ENCODE measurements at regions not wholly inside any gene's neighbourhood (a gene's known extent, or its start where the extent isn't known, plus 50 kb on each side); places are given as distances from the start of the nearest gene placed in this dataset.
"Not testable (repeated sequence)": the region's sequence is repeated elsewhere in the genome, so short reads cannot be mapped to it uniquely, and the experiment has no call there.

DNA sequence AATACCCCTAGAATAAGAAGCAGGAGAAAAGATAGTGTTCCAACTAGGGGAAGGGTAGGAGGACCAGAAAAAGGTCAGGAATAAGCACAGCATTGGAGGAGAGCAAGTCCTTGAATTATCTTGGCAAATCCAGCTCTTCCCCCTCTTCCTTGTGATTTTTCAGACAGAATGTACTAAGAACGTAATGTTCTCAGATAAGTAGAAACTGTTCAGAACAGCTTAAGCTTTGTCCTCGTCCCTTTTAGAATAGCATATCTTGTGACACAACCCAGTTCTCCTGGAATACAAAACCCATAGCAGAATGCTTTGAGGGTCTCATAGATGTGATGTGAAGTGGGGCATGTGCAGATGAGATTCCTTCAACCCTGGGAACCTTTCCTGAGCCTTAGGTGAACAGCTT lies 97.4 kb downstream of the EMB start:
- TF ChIP-seq, protein P1, sequence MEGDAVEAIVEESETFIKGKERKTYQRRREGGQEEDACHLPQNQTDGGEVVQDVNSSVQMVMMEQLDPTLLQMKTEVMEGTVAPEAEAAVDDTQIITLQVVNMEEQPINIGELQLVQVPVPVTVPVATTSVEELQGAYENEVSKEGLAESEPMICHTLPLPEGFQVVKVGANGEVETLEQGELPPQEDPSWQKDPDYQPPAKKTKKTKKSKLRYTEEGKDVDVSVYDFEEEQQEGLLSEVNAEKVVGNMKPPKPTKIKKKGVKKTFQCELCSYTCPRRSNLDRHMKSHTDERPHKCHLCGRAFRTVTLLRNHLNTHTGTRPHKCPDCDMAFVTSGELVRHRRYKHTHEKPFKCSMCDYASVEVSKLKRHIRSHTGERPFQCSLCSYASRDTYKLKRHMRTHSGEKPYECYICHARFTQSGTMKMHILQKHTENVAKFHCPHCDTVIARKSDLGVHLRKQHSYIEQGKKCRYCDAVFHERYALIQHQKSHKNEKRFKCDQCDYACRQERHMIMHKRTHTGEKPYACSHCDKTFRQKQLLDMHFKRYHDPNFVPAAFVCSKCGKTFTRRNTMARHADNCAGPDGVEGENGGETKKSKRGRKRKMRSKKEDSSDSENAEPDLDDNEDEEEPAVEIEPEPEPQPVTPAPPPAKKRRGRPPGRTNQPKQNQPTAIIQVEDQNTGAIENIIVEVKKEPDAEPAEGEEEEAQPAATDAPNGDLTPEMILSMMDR (IDR thresholded peaks at IDR 0.05), result no peak
- Histone ChIP-seq H3K4me3 (ENCODE audit: low read length) (no peak overlapping the region), H3K27me3 (ENCODE audit: control insufficient read depth, insufficient read depth, low read length) (no peaks in the 10 kb centered on the region), H3K9me3 (ENCODE audit: control insufficient read depth, insufficient read depth, low read length) (no peaks in the 10 kb centered on the region), H3K4me1 (ENCODE audit: control insufficient read depth, insufficient read depth, low read length) (no peaks in the 10 kb centered on the region), H3K27ac (ENCODE audit: low read length) (no peak overlapping the region), H3K36me3 (ENCODE audit: control insufficient read depth, insufficient read depth, low read length) (no peaks in the 10 kb centered on the region)
- DNase-seq (no peak), ATAC-seq (no peak)
- WGBS (ENCODE audit: insufficient coverage), result 100% methylated on average over 1 of the region's 2 CpGs
- no peak overlapping the region for H3K27ac Mint-ChIP-seq
- intact Hi-C loops (cut with micrococcal nuclease), result no loop called here
- H3K4me3 Mint-ChIP-seq, result no peak overlapping the region
- H3K9me3 Mint-ChIP-seq, result no peaks in the 10 kb centered on the region
- H3K36me3 Mint-ChIP-seq, result no peaks in the 10 kb centered on the region
- no peaks in the 10 kb centered on the region for H3K4me1 Mint-ChIP-seq
- no peaks in the 10 kb centered on the region for H3K27me3 Mint-ChIP-seq (ENCODE audit: low read depth in 2 of 2)

DNA sequence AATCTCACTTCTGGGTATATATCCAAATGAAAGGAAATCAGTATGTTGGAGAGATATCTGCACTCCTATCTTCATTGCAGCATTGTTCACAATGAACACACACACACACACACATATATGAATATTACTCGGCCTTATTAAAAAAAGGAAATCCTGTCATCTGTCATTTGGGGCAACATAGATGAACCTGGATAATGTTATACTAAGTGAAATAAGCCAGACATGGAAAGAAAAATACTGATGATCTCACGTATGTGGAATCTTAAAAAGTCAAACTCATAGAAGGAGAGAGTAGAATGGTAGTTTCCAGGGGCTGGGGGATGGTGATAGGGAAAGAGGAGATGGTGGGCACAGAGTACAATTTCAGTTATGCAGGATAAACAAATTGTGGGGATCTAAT lies 100.3 kb downstream of the EMB start:
- Histone ChIP-seq H3K4me1 (ENCODE audit: control insufficient read depth, insufficient read depth, low read length) (no peaks in the 10 kb centered on the region), H3K4me3 (ENCODE audit: low read length) (no peak overlapping the region), H3K36me3 (ENCODE audit: control insufficient read depth, insufficient read depth, low read length) (no peaks in the 10 kb centered on the region), H3K27me3 (ENCODE audit: control insufficient read depth, insufficient read depth, low read length) (no peaks in the 10 kb centered on the region), H3K27ac (ENCODE audit: low read length) (no peak overlapping the region), H3K9me3 (ENCODE audit: control insufficient read depth, insufficient read depth, low read length) (no peaks in the 10 kb centered on the region)
- ATAC-seq (no peak), DNase-seq (no peak)
- H3K36me3 Mint-ChIP-seq, result no peaks in the 10 kb centered on the region
- H3K4me1 Mint-ChIP-seq, result no peaks in the 10 kb centered on the region
- TF ChIP-seq, protein P1 (IDR thresholded peaks at IDR 0.05), result no peak
- H3K27ac Mint-ChIP-seq, result no peak overlapping the region
- H3K27me3 Mint-ChIP-seq (ENCODE audit: low read depth in 2 of 2), result no peaks in the 10 kb centered on the region
- 92% methylated on average over 2 of the region's 2 CpGs for WGBS (ENCODE audit: insufficient coverage)
- H3K4me3 Mint-ChIP-seq, result no peak overlapping the region
- peaks cover 0 to under 1% of the 10 kb centered on the region in 2 donors for H3K9me3 Mint-ChIP-seq
- intact Hi-C loops (cut with micrococcal nuclease), result no loop called here

DNA sequence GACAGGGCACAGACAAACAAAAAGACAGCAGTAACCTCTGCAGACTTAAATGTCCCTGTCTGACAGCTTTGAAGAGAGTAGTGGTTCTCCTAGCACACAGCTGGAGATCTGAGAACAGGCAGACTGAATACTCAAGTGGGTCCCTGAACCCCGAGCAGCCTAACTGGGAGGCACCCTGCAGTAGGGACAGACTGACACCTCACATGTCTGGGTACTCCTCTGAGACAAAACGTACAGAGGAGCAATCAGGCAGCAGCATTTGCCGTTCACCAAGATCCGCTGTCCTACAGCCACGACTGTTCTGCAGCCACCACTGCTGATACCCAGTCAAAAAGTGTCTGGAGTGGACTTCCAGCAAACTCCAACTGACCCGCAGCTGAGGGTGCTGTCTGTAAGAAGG lies 110.5 kb downstream of the EMB start:
- H3K4me1 ChIP-seq (ENCODE audit: control insufficient read depth, insufficient read depth, low read length); H3K4me3 ChIP-seq (ENCODE audit: low read length); H3K9me3 ChIP-seq (ENCODE audit: control insufficient read depth, insufficient read depth, low read length); H3K4me3 Mint-ChIP-seq; H3K27ac ChIP-seq (ENCODE audit: low read length); DNase-seq; ATAC-seq; intact Hi-C loops (cut with micrococcal nuclease); H3K36me3 ChIP-seq (ENCODE audit: control insufficient read depth, insufficient read depth, low read length); H3K36me3 Mint-ChIP-seq; H3K27me3 Mint-ChIP-seq (ENCODE audit: low read depth in 2 of 2); H3K27me3 ChIP-seq (ENCODE audit: control insufficient read depth, insufficient read depth, low read length): not testable (repeated sequence)
- H3K4me1 Mint-ChIP-seq, result peaks cover 37 to 40% of the 10 kb centered on the region in 2 donors
- H3K9me3 Mint-ChIP-seq, result peaks cover 2 to 14% of the 10 kb centered on the region in 2 donors
- WGBS (ENCODE audit: insufficient coverage), result 74% methylated on average over 6 of the region's 6 CpGs
- peak overlapping the region in 1 of 2 donors; percentile 0 for H3K27ac Mint-ChIP-seq

DNA sequence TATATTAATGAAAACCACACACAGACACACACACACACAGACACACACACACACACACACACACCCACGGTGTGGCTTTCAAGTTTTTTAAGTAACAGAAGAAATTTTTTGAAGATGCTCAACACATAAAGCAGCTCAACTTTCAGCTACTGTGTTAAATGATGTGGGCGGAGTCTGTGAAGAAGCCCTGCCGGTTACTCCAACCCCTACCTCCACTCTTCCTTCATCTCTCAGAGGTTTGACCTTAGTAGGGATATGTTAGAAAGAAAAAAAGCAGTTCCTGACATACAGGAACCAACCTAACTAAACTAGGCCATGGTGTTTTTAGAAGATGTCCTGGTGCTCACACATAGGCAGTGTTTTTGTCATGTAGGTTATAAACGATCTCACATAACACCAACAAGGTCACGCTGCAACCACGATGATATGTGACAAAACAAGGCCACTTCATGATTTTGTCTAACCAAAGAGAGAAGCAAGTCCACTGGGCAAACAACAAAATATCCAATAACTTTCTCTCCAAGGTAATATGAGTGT lies 112.8 kb downstream of the EMB start:
- H3K4me3 Mint-ChIP-seq, result peak overlapping the region; percentile 62
- H3K27ac ChIP-seq (ENCODE audit: low read length), result peak overlapping the region; percentile 42
- H3K4me1 Mint-ChIP-seq, result peaks cover 37% of the 10 kb centered on the region in 2 donors
- peak overlapping the region; percentile 87 to 88 for H3K27ac Mint-ChIP-seq
- no peaks in the 10 kb centered on the region for H3K27me3 Mint-ChIP-seq (ENCODE audit: low read depth in 2 of 2)
- H3K9me3 Mint-ChIP-seq, result peaks cover 2 to 14% of the 10 kb centered on the region in 2 donors
- H3K36me3 Mint-ChIP-seq, result no peaks in the 10 kb centered on the region
- H3K4me1 ChIP-seq (ENCODE audit: control insufficient read depth, insufficient read depth, low read length), result peaks cover 3% of the 10 kb centered on the region
- no peaks in the 10 kb centered on the region for H3K27me3 ChIP-seq (ENCODE audit: control insufficient read depth, insufficient read depth, low read length)
- ATAC-seq (peak; percentile 84 to 94 (median 87)), DNase-seq (peak; percentile 17 to 24)
- TF ChIP-seq, protein P1 (IDR thresholded peaks at IDR 0.05), result no peak
- intact Hi-C loops (cut with micrococcal nuclease), result no loop called here
- 54% methylated on average over 3 of the region's 6 CpGs for WGBS (ENCODE audit: insufficient coverage)
- no peak overlapping the region for H3K4me3 ChIP-seq (ENCODE audit: low read length)
- no peaks in the 10 kb centered on the region for H3K36me3 ChIP-seq (ENCODE audit: control insufficient read depth, insufficient read depth, low read length)
- no peaks in the 10 kb centered on the region for H3K9me3 ChIP-seq (ENCODE audit: control insufficient read depth, insufficient read depth, low read length)
